GM12865 (cell line): ENCODE measurements at regions not wholly inside any gene's neighbourhood (a gene's known extent, or its start where the extent isn't known, plus 50 kb on each side); places are given as distances from the start of the nearest gene placed in this dataset.

Source experiments
- DNase-seq: peaks from one replicate; pipeline ENCODE4 v3.0.0; 2010; ENCODE audit warnings: low read depth
- H3K4me3 ChIP-seq: 2 replicates; pipeline ENCODE4 v1.5.1; 2011; ENCODE audit warnings: mild to moderate bottlenecking, low read depth, low read length, control low read depth
- CTCF ChIP-seq: IDR thresholded peaks from 2 replicates; pipeline ENCODE4 v1.5.1; 2011; ENCODE audit warnings: low read length, control low read depth, low read depth, inconsistent platforms; ENCODE audit not compliant: insufficient read depth; ENCODE audit errors: missing control alignments

GRCh38 chr11:19603771-19604170, 108.9 kb upstream of the NAV2 start:
- TF ChIP-seq CTCF: no peak
- DNase-seq: no peak
- H3K4me3 ChIP-seq: no peak overlapping the region

GRCh38 chr11:19602891-19603290, 109.7 kb upstream of the NAV2 start:
- TF ChIP-seq CTCF: no peak
- no peak overlapping the region for H3K4me3 ChIP-seq
- DNase-seq: no peak

GRCh38 chr11:19602406-19602805, 110.2 kb upstream of the NAV2 start:
- TF ChIP-seq CTCF: no peak
- no peak overlapping the region for H3K4me3 ChIP-seq
- no peak for DNase-seq

- DNase-seq: no peak
- H3K4me3 ChIP-seq: no peak overlapping the region
- TF ChIP-seq CTCF: no peak
These were observed 111.4 kb upstream of the NAV2 start for GRCh38 chr11:19601235-19601634.

GRCh38 chr11:19599681-19600080, 113.0 kb upstream of the NAV2 start:
- no peak for DNase-seq
- H3K4me3 ChIP-seq: no peak overlapping the region
- no peak for TF ChIP-seq CTCF

- H3K4me3 ChIP-seq: no peak overlapping the region
- no peak for DNase-seq
- TF ChIP-seq CTCF: no peak
These were observed 113.7 kb upstream of the NAV2 start for GRCh38 chr11:19598876-19599486.

GRCh38 chr11:19598456-19598855, 114.2 kb upstream of the NAV2 start:
- no peak for DNase-seq
- H3K4me3 ChIP-seq: no peak overlapping the region
- TF ChIP-seq CTCF: no peak
